A549 (cell line): ENCODE measurements at regions not wholly inside any gene's neighbourhood (a gene's known extent, or its start where the extent isn't known, plus 50 kb on each side); places are given as distances from the start of the nearest gene placed in this dataset.

ENCODE experiments used
- ATAC-seq, 2 experiments: fragments of 200-7000 bp in 1 of 2; fragments of >200 bp in 1 of 2; cut with Nextera tagmentation in 1 of 2; cut with Tn5 transposase in 1 of 2; 3 replicates each; pipeline versions ENCODE4 v1.8.0 to v1.9.1; 2018 to 2020; ENCODE audit warnings: mild to moderate bottlenecking in 1 of 2, moderate library complexity in 1 of 2
- CTCF ChIA-PET: fragments of 300-600 bp; sonication (Branson Sonifier 250); formaldehyde crosslinking; extraction: SDS; loops from one replicate; lab custom pipeline; 2021; ENCODE audit warnings: antibody characterized with exemption, inconsistent platforms; lab: Yijun Ruan, JAX
- POLR2A ChIA-PET: fragments of 350-600 bp; formaldehyde crosslinking; extraction: SDS; loops from one replicate; lab custom pipeline; 2021; ENCODE audit warnings: antibody characterized with exemption, inconsistent platforms; lab: Yijun Ruan, JAX
- DNase-seq, 2 experiments: peaks; one replicate each; pipeline versions ENCODE4 v3.0.0 to v3.0.0-alpha.2; 2011 to 2016; ENCODE audit warnings: low read depth in 1 of 2, low spot score in 1 of 2
- FAIRE-seq: peaks from 2 replicates; lab custom pipeline; 2011; peaks lifted over from hg19 to GRCh38; lab: Jason Lieb, UNC
- H3K27ac ChIP-seq, 2 experiments: fragments of >200 bp; sonication (Bioruptor Twin); formaldehyde crosslinking; 3 replicates each; pipeline ENCODE4 v1.5.1; 2016 to 2017
- H3K4me1 ChIP-seq: fragments of >200 bp; sonication (Bioruptor Twin); formaldehyde crosslinking; 3 replicates; pipeline ENCODE4 v1.6.1; 2016
- H3K4me2 ChIP-seq: fragments of >200 bp; sonication (Bioruptor Twin); formaldehyde crosslinking; 3 replicates; pipeline ENCODE4 v1.6.1; 2016
- H3K4me3 ChIP-seq: fragments of >200 bp; sonication (Bioruptor Twin); formaldehyde crosslinking; 3 replicates; pipeline ENCODE4 v1.5.1; 2016
- H3K9me3 ChIP-seq: fragments of >200 bp; sonication (Bioruptor Twin); formaldehyde crosslinking; 3 replicates; pipeline ENCODE4 v1.6.1; 2016
- CBX2 ChIP-seq: fragments of 200-600 bp; sonication (generic); IDR thresholded peaks from 2 replicates; pipeline ENCODE4 v1.6.1; 2016; ENCODE audit warnings: low read depth, mild to moderate bottlenecking, borderline replicate concordance
- CBX8 ChIP-seq: fragments of 200-600 bp; sonication (generic); IDR thresholded peaks from 2 replicates; pipeline ENCODE4 v1.6.1; 2016
- CEBPB ChIP-seq, 2 experiments: fragments of >200 bp in 1 of 2; sonication (Bioruptor Twin) in 1 of 2; formaldehyde crosslinking in 1 of 2; IDR thresholded peaks; 2 replicates each; pipeline ENCODE4 v1.6.1; 2012 to 2016
- CHD4 ChIP-seq: fragments of 200-600 bp; sonication (generic); IDR thresholded peaks from 2 replicates; pipeline ENCODE4 v1.6.1; 2016; ENCODE audit warnings: antibody characterized with exemption, mild to moderate bottlenecking, borderline replicate concordance
- EHF ChIP-seq: fragments of 250-450 bp; sonication (Bioruptor Pico); IDR thresholded peaks from 2 replicates; pipeline ENCODE4 v1.5.0; 2020; ENCODE audit warnings: mild to moderate bottlenecking
- EHMT2 ChIP-seq: fragments of 200-600 bp; sonication (generic); IDR thresholded peaks from 2 replicates; pipeline ENCODE4 v1.6.1; 2016; ENCODE audit warnings: antibody characterized with exemption, low read depth, mild to moderate bottlenecking, moderate library complexity
- FOSB ChIP-seq: fragments of 250-450 bp; sonication (Bioruptor Pico); IDR thresholded peaks from 2 replicates; pipeline ENCODE4 v1.5.0; 2020; ENCODE audit warnings: mild to moderate bottlenecking, moderate library complexity
- FOXS1 ChIP-seq: fragments of 250-450 bp; sonication (Bioruptor Pico); IDR thresholded peaks from 2 replicates; pipeline ENCODE4 v1.5.0; 2020; ENCODE audit warnings: mild to moderate bottlenecking, moderate library complexity
- HOXB13 ChIP-seq: fragments of 250-450 bp; sonication (Bioruptor Pico); IDR thresholded peaks from 2 replicates; pipeline ENCODE4 v1.5.0; 2020; ENCODE audit warnings: low read depth, mild to moderate bottlenecking, moderate library complexity
- HOXB5 ChIP-seq: fragments of 250-450 bp; sonication (Bioruptor Pico); IDR thresholded peaks from 2 replicates; pipeline ENCODE4 v1.5.0; 2020; ENCODE audit warnings: mild to moderate bottlenecking, moderate library complexity
- JUNB ChIP-seq: fragments of >200 bp; sonication (Bioruptor Twin); formaldehyde crosslinking; IDR thresholded peaks from 2 replicates; pipeline ENCODE4 v1.6.1; 2016
- KDM5A ChIP-seq: fragments of 200-600 bp; sonication (generic); IDR thresholded peaks from 2 replicates; pipeline ENCODE4 v1.6.1; 2016; ENCODE audit warnings: antibody characterized with exemption, mild to moderate bottlenecking
- MAFK ChIP-seq: fragments of 450-650 bp; IDR thresholded peaks from 2 replicates; pipeline ENCODE4 v1.6.1; 2014; ENCODE audit not compliant: partially characterized antibody
- NFE2L2 ChIP-seq: fragments of 150-350 bp; conservative IDR thresholded peaks from 2 replicates; pipeline ENCODE4 v1.6.1; 2014; ENCODE audit warnings: low read length
- PHF8 ChIP-seq: fragments of 200-600 bp; sonication (generic); IDR thresholded peaks from 2 replicates; pipeline ENCODE4 v1.6.1; 2016; ENCODE audit warnings: low read depth, mild to moderate bottlenecking, antibody characterized with exemption, moderate library complexity, borderline replicate concordance
- POLR2AphosphoS2 ChIP-seq: conservative IDR thresholded peaks from 2 replicates; pipeline ENCODE4 v1.6.1; 2012; ENCODE audit warnings: low read length, improper control_type of control experiment, inconsistent platforms
- RFX5 ChIP-seq: fragments of 450-650 bp; IDR thresholded peaks from 2 replicates; pipeline ENCODE4 v1.7.1; 2014; ENCODE audit warnings: antibody characterized with exemption, mild to moderate bottlenecking, moderate library complexity
- TFCP2L1 ChIP-seq: fragments of 250-450 bp; sonication (Bioruptor Pico); IDR thresholded peaks from 2 replicates; pipeline ENCODE4 v1.5.0; 2021; ENCODE audit warnings: mild to moderate bottlenecking
- TP53 ChIP-seq: fragments of 250-450 bp; sonication (Bioruptor Pico); IDR thresholded peaks from 2 replicates; pipeline ENCODE4 v1.5.0; 2021; ENCODE audit warnings: mild to moderate bottlenecking, moderate library complexity
- WGBS: methylation state at CpG from one replicate; pipeline ENCODE4 v1.1.6; 2017; ENCODE audit errors: missing lambda C conversion rate; 5-methylcytosine and 5-hydroxymethylcytosine counted together
- TF ChIP-seq, protein P1 (sequence below): fragments of >200 bp; sonication (Bioruptor Twin); formaldehyde crosslinking; IDR thresholded peaks from 3 replicates; pipeline ENCODE4 v1.5.1; 2016
- TF ChIP-seq, protein P2 (sequence below): IDR thresholded peaks from 2 replicates; pipeline ENCODE4 v1.6.1; 2012
- TF ChIP-seq, protein P3 (sequence below): IDR thresholded peaks from 2 replicates; pipeline ENCODE4 v1.6.1; 2012; ENCODE audit warnings: low read depth, borderline replicate concordance
- TF ChIP-seq, protein P4 (sequence below): fragments of 250-450 bp; sonication (Bioruptor Pico); IDR thresholded peaks from 2 replicates; pipeline ENCODE4 v1.5.0; 2020; ENCODE audit warnings: low read depth, mild to moderate bottlenecking, moderate library complexity
- TF ChIP-seq, protein P5 (sequence below): fragments of >200 bp; sonication (Bioruptor Twin); formaldehyde crosslinking; IDR thresholded peaks from 2 replicates; pipeline ENCODE4 v1.6.1; 2016
- TF ChIP-seq, protein P6 (sequence below): IDR thresholded peaks from 2 replicates; pipeline ENCODE4 v1.6.1; 2012

DNA sequence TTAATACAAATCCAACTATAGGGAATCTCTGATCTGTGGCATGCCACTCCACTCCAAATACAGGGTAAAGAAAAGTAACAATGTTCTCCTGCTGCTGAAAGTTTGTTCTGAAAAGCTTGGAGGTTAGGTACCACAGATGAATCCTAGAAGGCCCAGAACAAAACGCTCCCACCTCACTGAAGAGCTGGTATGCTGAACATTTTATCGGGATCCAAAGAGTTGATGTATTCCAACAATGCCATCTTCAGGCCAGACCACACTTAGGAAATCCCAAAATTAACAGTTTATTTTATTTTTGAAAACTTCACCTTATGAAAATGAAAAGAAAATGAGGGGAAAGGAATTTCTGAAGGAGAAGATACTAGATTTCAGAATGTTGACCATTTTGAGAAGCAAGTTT lies 145.1 kb upstream of the CDH19 start (continued):
- TF ChIP-seq, protein P1, sequence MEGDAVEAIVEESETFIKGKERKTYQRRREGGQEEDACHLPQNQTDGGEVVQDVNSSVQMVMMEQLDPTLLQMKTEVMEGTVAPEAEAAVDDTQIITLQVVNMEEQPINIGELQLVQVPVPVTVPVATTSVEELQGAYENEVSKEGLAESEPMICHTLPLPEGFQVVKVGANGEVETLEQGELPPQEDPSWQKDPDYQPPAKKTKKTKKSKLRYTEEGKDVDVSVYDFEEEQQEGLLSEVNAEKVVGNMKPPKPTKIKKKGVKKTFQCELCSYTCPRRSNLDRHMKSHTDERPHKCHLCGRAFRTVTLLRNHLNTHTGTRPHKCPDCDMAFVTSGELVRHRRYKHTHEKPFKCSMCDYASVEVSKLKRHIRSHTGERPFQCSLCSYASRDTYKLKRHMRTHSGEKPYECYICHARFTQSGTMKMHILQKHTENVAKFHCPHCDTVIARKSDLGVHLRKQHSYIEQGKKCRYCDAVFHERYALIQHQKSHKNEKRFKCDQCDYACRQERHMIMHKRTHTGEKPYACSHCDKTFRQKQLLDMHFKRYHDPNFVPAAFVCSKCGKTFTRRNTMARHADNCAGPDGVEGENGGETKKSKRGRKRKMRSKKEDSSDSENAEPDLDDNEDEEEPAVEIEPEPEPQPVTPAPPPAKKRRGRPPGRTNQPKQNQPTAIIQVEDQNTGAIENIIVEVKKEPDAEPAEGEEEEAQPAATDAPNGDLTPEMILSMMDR = peak; percentile 34
- TF ChIP-seq FOXS1 (CRISPR knock-in tag) (no peak), NFE2L2 (no peak)
- TF ChIP-seq, all 56 proteins: peak for 3

DNA sequence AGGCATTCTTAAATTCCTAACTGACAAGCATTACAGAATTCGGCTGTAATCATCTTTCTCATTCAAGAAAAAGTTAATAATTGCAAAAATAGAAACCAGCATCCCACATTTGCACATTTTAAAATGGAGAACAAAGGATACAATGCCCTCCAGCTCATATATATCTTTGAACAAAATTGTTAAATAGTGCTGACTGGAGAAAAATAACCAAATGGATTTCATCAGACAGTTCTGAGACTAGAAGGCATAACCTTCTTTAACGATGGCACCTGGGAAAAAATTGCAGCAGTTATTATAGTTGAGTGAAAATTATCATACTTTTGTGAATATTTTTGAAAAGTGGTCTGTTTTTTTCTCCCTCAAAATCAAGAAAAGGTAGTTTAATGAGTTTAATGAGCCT lies 138.9 kb upstream of the CDH19 start:
- H3K4me2 ChIP-seq = no peak overlapping the region
- no peak for FAIRE-seq
- ATAC-seq = no peak
- no peak overlapping the region for H3K27ac ChIP-seq
- DNase-seq = no peak
- ChIA-PET CTCF (no interaction called here), POLR2A (no interaction called here)
- H3K4me3 ChIP-seq = no peak overlapping the region
- TF ChIP-seq MAFK = peak; percentile 48
- TF ChIP-seq, protein P2, sequence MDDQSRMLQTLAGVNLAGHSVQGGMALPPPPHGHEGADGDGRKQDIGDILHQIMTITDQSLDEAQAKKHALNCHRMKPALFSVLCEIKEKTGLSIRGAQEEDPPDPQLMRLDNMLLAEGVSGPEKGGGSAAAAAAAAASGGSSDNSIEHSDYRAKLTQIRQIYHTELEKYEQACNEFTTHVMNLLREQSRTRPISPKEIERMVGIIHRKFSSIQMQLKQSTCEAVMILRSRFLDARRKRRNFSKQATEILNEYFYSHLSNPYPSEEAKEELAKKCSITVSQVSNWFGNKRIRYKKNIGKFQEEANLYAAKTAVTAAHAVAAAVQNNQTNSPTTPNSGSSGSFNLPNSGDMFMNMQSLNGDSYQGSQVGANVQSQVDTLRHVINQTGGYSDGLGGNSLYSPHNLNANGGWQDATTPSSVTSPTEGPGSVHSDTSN = no peak
- WGBS = 8% methylated on average over 2 of the region's 2 CpGs
- H3K4me1 ChIP-seq = no peaks in the 10 kb centered on the region
- H3K9me3 ChIP-seq = no peaks in the 10 kb centered on the region

DNA sequence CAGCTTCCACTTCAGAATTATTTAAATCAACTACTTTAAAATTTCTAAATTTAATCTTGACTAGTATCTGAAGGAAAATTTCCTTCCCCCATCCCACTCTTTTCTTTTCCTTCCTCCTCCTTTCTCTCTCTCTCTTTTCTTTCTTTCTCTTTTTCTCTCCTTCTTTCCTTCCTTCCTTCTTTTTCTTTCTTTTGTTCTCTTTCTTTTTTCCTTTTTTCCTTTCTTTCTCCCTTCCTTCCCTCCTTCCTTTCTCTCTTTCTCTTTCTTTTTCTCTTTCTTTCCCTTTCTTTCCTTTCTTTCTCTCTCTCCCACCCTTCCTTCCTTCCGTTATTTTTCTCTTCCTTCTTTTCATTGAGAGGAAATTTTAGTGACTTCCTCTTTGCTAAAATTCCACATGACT lies 132.0 kb upstream of the CDH19 start:
- DNase-seq (no peak), FAIRE-seq (no peak), ATAC-seq (no peak)
- no peaks in the 10 kb centered on the region for H3K9me3 ChIP-seq
- H3K27ac ChIP-seq = no peak overlapping the region
- TF ChIP-seq HOXB13 (CRISPR knock-in tag) = no peak
- TF ChIP-seq CHD4 = no peak
- TF ChIP-seq HOXB5 (CRISPR knock-in tag) = no peak
- TF ChIP-seq, protein P3, sequence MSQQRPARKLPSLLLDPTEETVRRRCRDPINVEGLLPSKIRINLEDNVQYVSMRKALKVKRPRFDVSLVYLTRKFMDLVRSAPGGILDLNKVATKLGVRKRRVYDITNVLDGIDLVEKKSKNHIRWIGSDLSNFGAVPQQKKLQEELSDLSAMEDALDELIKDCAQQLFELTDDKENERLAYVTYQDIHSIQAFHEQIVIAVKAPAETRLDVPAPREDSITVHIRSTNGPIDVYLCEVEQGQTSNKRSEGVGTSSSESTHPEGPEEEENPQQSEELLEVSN = no peak
- no peak for TF ChIP-seq CEBPB (IDR thresholded peaks at IDR 0.05)
- POLR2A ChIA-PET = no interaction called here
- CTCF ChIA-PET = no interaction called here
- WGBS = 10% methylated on average over 1 of the region's 1 CpG
- H3K4me1 ChIP-seq = no peaks in the 10 kb centered on the region
- H3K4me3 ChIP-seq = no peak overlapping the region
- H3K4me2 ChIP-seq = peak overlapping the region; percentile 58

DNA sequence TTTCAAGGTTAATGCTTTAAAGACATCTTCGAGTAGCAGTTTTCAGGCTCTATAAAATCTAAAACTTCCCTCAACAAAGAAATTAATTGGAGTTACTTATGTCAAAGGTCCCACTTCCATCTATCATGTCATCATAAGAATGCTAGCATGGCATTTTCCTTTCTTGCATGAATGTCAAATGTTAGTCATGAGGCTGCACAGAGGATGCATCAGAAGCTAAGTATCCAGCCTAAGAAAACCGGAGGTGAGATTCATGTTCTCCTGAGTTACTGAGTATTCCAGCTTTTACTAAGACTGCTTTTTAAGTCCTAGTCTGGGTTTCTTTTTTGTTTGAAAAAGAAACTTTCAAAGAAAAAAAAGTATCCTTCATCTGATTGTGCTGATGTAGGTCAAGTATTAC lies 130.6 kb upstream of the CDH19 start:
- CTCF ChIA-PET = no interaction called here

DNA sequence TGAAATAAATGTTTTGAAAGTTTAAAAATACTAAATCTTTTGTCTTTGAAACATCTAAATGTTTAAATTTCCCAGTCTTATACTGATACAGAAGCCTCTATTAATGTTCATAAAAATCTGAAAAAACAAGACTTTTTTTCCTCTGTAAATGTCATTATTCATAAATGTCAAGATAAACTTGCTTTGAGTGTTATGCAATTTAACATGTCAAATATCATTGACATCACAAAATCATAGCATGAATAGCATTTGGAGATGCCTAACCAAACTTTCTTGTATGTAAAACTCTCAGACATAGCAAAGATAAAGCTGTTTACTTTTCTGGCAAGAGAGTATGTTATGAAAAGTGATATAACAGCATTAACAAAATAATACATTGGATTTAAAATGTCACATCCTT lies 128.0 kb upstream of the CDH19 start:
- DNase-seq (no peak), FAIRE-seq (no peak), ATAC-seq (no peak)
- no peaks in the 10 kb centered on the region for H3K9me3 ChIP-seq
- H3K4me2 ChIP-seq = no peak overlapping the region
- H3K4me3 ChIP-seq = no peak overlapping the region
- CTCF ChIA-PET = no interaction called here
- POLR2A ChIA-PET = no interaction called here
- H3K4me1 ChIP-seq = no peaks in the 10 kb centered on the region
- H3K27ac ChIP-seq = no peak overlapping the region
- no peak for TF ChIP-seq EHMT2
- TF ChIP-seq, protein P1 = no peak
- no peak for TF ChIP-seq PHF8
- no peak for TF ChIP-seq CHD4
- TF ChIP-seq EHF (CRISPR knock-in tag) = no peak
- TF ChIP-seq RFX5 = no peak
- no peak for TF ChIP-seq FOXS1 (CRISPR knock-in tag)
- TF ChIP-seq, protein P4, sequence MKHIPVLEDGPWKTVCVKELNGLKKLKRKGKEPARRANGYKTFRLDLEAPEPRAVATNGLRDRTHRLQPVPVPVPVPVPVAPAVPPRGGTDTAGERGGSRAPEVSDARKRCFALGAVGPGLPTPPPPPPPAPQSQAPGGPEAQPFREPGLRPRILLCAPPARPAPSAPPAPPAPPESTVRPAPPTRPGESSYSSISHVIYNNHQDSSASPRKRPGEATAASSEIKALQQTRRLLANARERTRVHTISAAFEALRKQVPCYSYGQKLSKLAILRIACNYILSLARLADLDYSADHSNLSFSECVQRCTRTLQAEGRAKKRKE (CRISPR knock-in tag) = no peak
- no peak for TF ChIP-seq MAFK
- TF ChIP-seq TP53 (CRISPR knock-in tag) = no peak
- TF ChIP-seq FOSB (CRISPR knock-in tag) = no peak
- TF ChIP-seq KDM5A = no peak

More for the DNA sequence above, 130.6 kb upstream of the CDH19 start:
- Histone ChIP-seq H3K4me2 (no peak overlapping the region), H3K9me3 (no peaks in the 10 kb centered on the region), H3K4me3 (no peak overlapping the region), H3K27ac (no peak overlapping the region), H3K4me1 (no peaks in the 10 kb centered on the region)
- FAIRE-seq (no peak), ATAC-seq (no peak), DNase-seq (no peak)
- TF ChIP-seq JUNB (no peak), TFCP2L1 (CRISPR knock-in tag) (no peak), CBX8 (no peak), CBX2 (no peak), POLR2AphosphoS2 (no peak), MAFK (no peak)
- TF ChIP-seq, protein P5, sequence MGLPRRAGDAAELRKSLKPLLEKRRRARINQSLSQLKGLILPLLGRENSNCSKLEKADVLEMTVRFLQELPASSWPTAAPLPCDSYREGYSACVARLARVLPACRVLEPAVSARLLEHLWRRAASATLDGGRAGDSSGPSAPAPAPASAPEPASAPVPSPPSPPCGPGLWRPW = no peak
- TF ChIP-seq, protein P6, sequence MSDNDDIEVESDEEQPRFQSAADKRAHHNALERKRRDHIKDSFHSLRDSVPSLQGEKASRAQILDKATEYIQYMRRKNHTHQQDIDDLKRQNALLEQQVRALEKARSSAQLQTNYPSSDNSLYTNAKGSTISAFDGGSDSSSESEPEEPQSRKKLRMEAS = no peak
- WGBS = 23% methylated on average over 2 of the region's 2 CpGs
- POLR2A ChIA-PET = no interaction called here
